AG04450 (cell line): ENCODE measurements at regions not wholly inside any gene's neighbourhood (a gene's known extent, or its start where the extent isn't known, plus 50 kb on each side); places are given as distances from the start of the nearest gene placed in this dataset.

Source experiments
- CTCF ChIA-PET: fragments of 300-600, 350-600 bp; formaldehyde crosslinking; extraction: SDS; loops from one replicate; lab custom pipeline; 2022; ENCODE audit warnings: antibody characterized with exemption, inconsistent platforms; lab: Charles Lee
- POLR2A ChIA-PET: fragments of 350-600 bp; formaldehyde crosslinking; extraction: SDS; loops from one replicate; lab custom pipeline; 2021; ENCODE audit warnings: antibody characterized with exemption, inconsistent platforms; lab: Yijun Ruan, JAX
- DNase-seq: peaks from one replicate; pipeline ENCODE4 v3.0.0-alpha.2; 2011; ENCODE audit warnings: low read depth, low spot score
- H3K27ac ChIP-seq: one replicate; pipeline ENCODE4 v1.5.1; 2012; ENCODE audit warnings: low read depth, low read length, control low read depth
- H3K27me3 ChIP-seq: one replicate; pipeline ENCODE4 v1.6.0; 2012; ENCODE audit warnings: low read length; ENCODE audit not compliant: control insufficient read depth, insufficient read depth
- H3K4me3 ChIP-seq: 2 replicates; pipeline ENCODE4 v1.5.1; 2011; ENCODE audit warnings: mild to moderate bottlenecking, low read depth, low read length, control low read depth
- H3K9me3 ChIP-seq: 2 replicates; pipeline ENCODE4 v1.5.1; 2012; ENCODE audit warnings: low read length; ENCODE audit not compliant: control insufficient read depth, insufficient read depth
- CTCF ChIP-seq: IDR thresholded peaks from 2 replicates; pipeline ENCODE4 v1.5.1; 2011; ENCODE audit warnings: low read depth, low read length, control low read depth, inconsistent platforms

DNA sequence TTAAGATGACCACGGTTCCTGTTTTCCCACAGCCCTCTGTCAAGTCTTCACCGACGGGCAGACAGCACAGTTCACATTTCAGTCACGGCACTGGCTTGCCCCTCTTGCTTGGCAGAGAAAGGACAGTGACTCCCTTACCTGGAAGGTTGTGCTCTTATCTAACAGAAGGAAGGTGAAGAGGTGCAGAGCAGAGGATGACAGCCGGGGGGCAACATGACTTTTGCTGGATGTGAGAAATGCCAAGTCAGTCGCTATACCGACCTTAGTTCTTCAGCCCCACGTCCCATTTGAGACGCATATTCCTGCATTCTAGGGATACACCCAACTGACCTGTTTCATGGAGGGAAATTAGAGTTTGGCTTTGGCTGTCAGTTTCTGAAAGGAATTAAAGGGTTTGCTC is 492.3 kb downstream of the NPIPA7 start:
- H3K4me3 ChIP-seq = no peak overlapping the region
- POLR2A ChIA-PET = no interaction called here
- CTCF ChIA-PET = no interaction called here
- no peak for TF ChIP-seq CTCF
- no peak for DNase-seq
- no peaks in the 10 kb centered on the region for H3K9me3 ChIP-seq
- H3K27me3 ChIP-seq = no peaks in the 10 kb centered on the region
- no peak overlapping the region for H3K27ac ChIP-seq

DNA sequence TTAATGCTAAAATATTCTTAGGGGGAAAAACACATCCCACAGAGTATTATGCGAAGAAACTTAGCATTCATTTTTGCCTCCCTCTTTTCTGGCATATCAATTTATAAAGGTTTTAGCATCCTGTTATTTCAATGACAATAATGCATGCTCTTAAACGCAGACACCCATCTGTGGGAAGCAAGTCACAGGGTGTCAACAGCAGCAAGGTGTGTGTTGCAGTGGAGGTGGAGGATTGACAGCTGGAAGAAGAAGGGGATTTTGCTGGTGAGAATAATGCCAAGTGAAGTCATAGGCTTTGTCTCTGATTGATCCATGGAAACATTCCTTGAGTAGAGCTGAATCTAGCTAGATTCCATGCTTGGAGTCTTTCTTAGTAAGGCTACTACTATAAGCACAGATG is 498.1 kb downstream of the NPIPA7 start:
- ChIA-PET POLR2A (no interaction called here), CTCF (no interaction called here)
- Histone ChIP-seq H3K27ac (no peak overlapping the region), H3K4me3 (no peak overlapping the region), H3K9me3 (no peaks in the 10 kb centered on the region), H3K27me3 (no peaks in the 10 kb centered on the region)
- no peak for DNase-seq
- TF ChIP-seq CTCF = no peak

DNA sequence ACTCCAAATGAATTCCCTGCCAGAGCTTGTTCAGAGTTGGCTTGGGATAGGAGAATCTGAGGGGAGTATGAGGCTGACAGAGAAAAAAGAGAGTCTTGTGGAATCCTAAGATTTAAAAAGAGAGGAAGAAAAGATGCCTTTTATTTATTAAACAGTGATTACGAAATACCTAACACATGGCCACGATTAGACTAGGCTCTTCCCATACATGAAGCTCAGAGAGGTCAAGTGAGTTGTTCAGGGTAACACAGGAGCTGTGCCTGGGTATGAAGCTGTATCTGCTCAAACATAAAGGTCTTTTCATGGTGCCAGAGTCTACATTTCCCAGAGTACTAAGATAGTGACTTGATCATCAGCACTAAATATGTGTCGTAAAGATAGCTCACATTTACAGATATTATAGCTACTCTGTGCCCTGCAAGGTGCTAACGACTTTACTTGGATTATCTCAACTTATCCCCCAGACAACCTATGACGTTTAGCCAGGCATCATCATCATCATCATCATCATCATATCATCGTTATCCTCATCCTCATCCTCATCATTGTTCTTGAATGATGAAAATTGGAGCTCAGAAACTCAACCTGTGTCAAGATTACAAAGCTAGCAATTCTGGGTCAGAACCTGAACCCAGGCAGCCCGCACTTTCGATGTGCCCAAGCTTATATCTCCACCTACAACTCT is 500.8 kb downstream of the NPIPA7 start:
- no peaks in the 10 kb centered on the region for H3K9me3 ChIP-seq
- no peak for DNase-seq
- no peaks in the 10 kb centered on the region for H3K27me3 ChIP-seq
- ChIA-PET CTCF (interaction anchor here (1.0 kb wide), 1 partner anchor 17 kb away, joined by 5 read pairs; no protein-coding TSS in a partner anchor), POLR2A (no interaction called here)
- no peak overlapping the region for H3K4me3 ChIP-seq
- H3K27ac ChIP-seq = no peak overlapping the region
- no peak for TF ChIP-seq CTCF

DNA sequence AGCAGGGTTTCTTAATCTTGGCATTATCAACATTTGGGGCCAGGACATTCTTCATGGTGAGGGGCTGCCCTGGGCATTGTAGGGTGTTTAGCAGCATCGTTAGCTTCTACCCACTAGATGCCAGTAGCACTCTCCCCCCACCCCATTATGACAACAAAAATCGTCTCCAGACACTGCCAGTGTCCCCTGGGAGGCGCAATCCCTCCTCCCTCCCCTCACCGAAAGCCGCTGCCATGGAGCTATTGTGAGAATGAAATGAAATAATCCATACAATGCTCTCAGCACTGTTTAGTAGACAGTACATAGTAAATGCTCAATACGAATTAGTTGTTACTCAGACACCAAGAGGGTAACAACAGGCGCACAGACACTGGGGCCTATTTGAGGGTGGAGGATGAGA is 502.9 kb downstream of the NPIPA7 start:
- H3K4me3 ChIP-seq = no peak overlapping the region
- DNase-seq = no peak
- no peak for TF ChIP-seq CTCF
- H3K27me3 ChIP-seq = no peaks in the 10 kb centered on the region
- H3K9me3 ChIP-seq = no peaks in the 10 kb centered on the region
- H3K27ac ChIP-seq = no peak overlapping the region
- POLR2A ChIA-PET = no interaction called here
- CTCF ChIA-PET = no interaction called here

DNA sequence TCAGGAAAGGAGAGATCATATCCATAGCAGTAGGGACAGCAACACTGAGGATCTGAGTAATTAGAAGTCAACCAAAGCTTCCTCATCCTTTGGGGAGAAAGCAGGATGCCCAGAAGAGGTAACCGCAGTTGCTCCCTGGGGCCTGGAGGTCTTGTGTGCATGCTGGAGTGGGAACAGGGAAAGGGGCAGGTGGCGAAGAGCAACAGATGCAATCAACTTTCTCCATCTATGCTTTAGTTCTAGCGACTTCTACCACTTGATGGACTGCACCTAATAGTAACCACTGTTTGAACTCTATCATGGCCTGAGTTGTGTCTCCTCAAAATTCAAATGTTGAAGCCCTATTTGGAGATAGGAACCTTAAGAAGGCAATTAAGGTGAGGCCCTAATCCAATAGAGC is 503.8 kb downstream of the NPIPA7 start:
- CTCF ChIA-PET = no interaction called here
- no peak for TF ChIP-seq CTCF
- H3K4me3 ChIP-seq = no peak overlapping the region

More for the DNA sequence above, 503.8 kb downstream of the NPIPA7 start:
- H3K9me3 ChIP-seq = no peaks in the 10 kb centered on the region
- no peak for DNase-seq
- POLR2A ChIA-PET = no interaction called here
- H3K27me3 ChIP-seq = no peaks in the 10 kb centered on the region
- no peak overlapping the region for H3K27ac ChIP-seq
